ENCODE measurements at regions not wholly inside any gene's neighbourhood (a gene's known extent, or its start where the extent isn't known, plus 50 kb on each side); places are given as distances from the start of the nearest gene placed in this dataset.

GRCh38 chr3:72284471-72284870, 499.5 kb upstream of the PROK2 start:
- dilution Hi-C loops (cut with MboI; ENCODE audit: extremely low pct_ligation_motif_present, low sequenced_read_pairs), result no loop called here
- H3K79me2 ChIP-seq (ENCODE audit: control insufficient read depth, insufficient read depth, low read length), result no peaks in the 10 kb centered on the region
- peaks cover 76 to 77% of the 10 kb centered on the region in 2 experiments for H3K27me3 ChIP-seq (ENCODE audit: control insufficient read depth in 2 of 2, insufficient read depth in 2 of 2, low read length in 2 of 2)
- intact Hi-C loops (cut with micrococcal nuclease), result no loop called here
- H3K9me3 ChIP-seq (replicated peaks; ENCODE audit: control insufficient read depth, insufficient read depth, low read length), result no peaks in the 10 kb centered on the region
- no peak overlapping the region for H3K4me3 ChIP-seq (replicated peaks in 1 of 3; ENCODE audit: insufficient read depth in 1 of 3, low read depth in 1 of 3, low read length in 3 of 3)
- H3K27ac ChIP-seq (ENCODE audit: insufficient read depth, low read depth, low read length), result no peak overlapping the region
- no peak for DNase-seq (ENCODE audit: low read depth, low spot score)
- no peak overlapping the region for H2AFZ ChIP-seq (ENCODE audit: low read depth, low read length)
- H3K9me1 ChIP-seq (replicated peaks; ENCODE audit: control insufficient read depth, extremely low read depth, insufficient read depth, low read length), result no peaks in the 10 kb centered on the region
- H3K9ac ChIP-seq (replicated peaks; ENCODE audit: extremely low read depth, insufficient read depth, low read length), result no peak overlapping the region
- no peak for TF ChIP-seq CTCF (IDR thresholded peaks at IDR 0.05; ENCODE audit: extremely low read depth in 1 of 2, insufficient read depth in 1 of 2, low read depth in 1 of 2, low read length in 2 of 2)
- no peak for TF ChIP-seq GATA2 (IDR thresholded peaks at IDR 0.05; ENCODE audit: insufficient read depth, insufficient read length, low read depth, low read length)
- TF ChIP-seq FOS (IDR thresholded peaks at IDR 0.05; ENCODE audit: borderline replicate concordance, insufficient read depth, low read length), result no peak
- TF ChIP-seq EZH2 (IDR thresholded peaks at IDR 0.05; ENCODE audit: borderline replicate concordance, low read depth, low read length, severe bottlenecking), result no peak
- TF ChIP-seq JUN (IDR thresholded peaks at IDR 0.05; ENCODE audit: borderline replicate concordance, insufficient read depth, insufficient read length, low read depth), result no peak
- TF ChIP-seq MAX (IDR thresholded peaks at IDR 0.05; ENCODE audit: insufficient read depth, insufficient read length), result no peak
- TF ChIP-seq POLR2AphosphoS5 (IDR thresholded peaks at IDR 0.05; ENCODE audit: insufficient read depth, low read depth, low read length), result no peak
- no peak for TF ChIP-seq POLR2A (IDR thresholded peaks at IDR 0.05; ENCODE audit: low read depth, low read length)
- no peaks in the 10 kb centered on the region for H4K20me1 ChIP-seq (replicated peaks; ENCODE audit: control insufficient read depth, extremely low read depth, insufficient read depth, low read length)
- ChIA-PET POLR2A (no interaction called here), CTCF (interaction anchor here (1.2 kb wide), 1 partner anchor 9 kb away, joined by 3 read pairs; no protein-coding TSS in a partner anchor)
- no peaks in the 10 kb centered on the region for H3K4me1 ChIP-seq (ENCODE audit: control insufficient read depth, extremely low read depth, insufficient read depth, low read length)
- no TSS peak for BruUV-seq (replicated peaks)
- no peaks in the 10 kb centered on the region for H3K36me3 ChIP-seq (ENCODE audit: control insufficient read depth in 2 of 2, extremely low read depth in 1 of 2, insufficient read depth in 2 of 2, low read length in 2 of 2)
- FAIRE-seq, result no peak
- no peak overlapping the region for H3K4me2 ChIP-seq (ENCODE audit: insufficient read depth, low read length)

Measured in endothelial cell of umbilical vein (primary cell).